ENCODE measurements at regions not wholly inside any gene's neighbourhood (a gene's known extent, or its start where the extent isn't known, plus 50 kb on each side); places are given as distances from the start of the nearest gene placed in this dataset.

DNA sequence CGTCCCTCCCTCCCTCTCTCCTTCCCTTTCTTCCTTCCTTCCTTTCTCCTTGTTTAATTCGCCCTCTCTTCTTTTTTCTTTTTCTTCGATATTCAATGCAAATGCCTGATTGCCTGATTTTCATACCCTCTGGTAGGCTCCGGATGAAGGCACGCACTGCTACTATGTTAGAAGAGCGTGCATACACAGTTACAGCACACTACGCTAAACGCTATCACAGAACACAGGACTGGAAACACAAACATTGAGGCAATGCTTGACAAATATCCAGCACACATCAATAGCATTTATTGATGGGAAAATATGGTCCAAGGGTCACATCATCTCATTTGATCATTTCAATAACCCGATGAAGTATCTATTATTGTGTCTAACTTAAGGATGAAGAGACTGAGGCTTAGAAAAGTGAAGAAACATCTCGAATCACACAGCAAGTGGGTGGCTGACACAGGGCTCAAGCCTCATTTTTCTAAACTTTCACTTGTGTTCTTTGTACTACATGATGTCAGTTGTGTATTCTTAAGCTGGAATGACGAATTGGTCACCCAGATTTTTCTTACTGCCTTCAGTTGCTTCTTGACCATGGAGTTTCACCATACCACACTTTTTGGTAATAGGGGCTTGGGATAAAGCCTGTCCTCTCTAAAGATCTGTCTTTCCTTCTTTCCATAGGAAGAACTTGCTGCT is 101.8 kb downstream of the TRIB2 start:
- DNase-seq, result no peak
- no peaks in the 10 kb centered on the region for H3K27me3 ChIP-seq
- H3K9me3 ChIP-seq, result no peaks in the 10 kb centered on the region
- H3K4me1 ChIP-seq, result peaks cover 0 to 8% (median 0%) of the 10 kb centered on the region in 4 donors
- intact Hi-C loops (cut with DNase I), result no loop called here
- peak overlapping the region; percentile 56 to 80 (median 68) for H3K27ac ChIP-seq
- TF ChIP-seq, protein P1, sequence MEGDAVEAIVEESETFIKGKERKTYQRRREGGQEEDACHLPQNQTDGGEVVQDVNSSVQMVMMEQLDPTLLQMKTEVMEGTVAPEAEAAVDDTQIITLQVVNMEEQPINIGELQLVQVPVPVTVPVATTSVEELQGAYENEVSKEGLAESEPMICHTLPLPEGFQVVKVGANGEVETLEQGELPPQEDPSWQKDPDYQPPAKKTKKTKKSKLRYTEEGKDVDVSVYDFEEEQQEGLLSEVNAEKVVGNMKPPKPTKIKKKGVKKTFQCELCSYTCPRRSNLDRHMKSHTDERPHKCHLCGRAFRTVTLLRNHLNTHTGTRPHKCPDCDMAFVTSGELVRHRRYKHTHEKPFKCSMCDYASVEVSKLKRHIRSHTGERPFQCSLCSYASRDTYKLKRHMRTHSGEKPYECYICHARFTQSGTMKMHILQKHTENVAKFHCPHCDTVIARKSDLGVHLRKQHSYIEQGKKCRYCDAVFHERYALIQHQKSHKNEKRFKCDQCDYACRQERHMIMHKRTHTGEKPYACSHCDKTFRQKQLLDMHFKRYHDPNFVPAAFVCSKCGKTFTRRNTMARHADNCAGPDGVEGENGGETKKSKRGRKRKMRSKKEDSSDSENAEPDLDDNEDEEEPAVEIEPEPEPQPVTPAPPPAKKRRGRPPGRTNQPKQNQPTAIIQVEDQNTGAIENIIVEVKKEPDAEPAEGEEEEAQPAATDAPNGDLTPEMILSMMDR (IDR thresholded peaks at IDR 0.05), result no peak
- TF ChIP-seq POLR2A (IDR thresholded peaks at IDR 0.05), result no peak
- no peak overlapping the region for H3K4me3 ChIP-seq
- peak in 3 of 4 donors; percentile 6 to 51 (median 12) for ATAC-seq
- no peaks in the 10 kb centered on the region for H3K36me3 ChIP-seq
- 48% methylated on average over 11 of the region's 11 CpGs for WGBS (ENCODE audit: insufficient coverage, low coverage, low lambda C conversion rate, missing lambda C conversion rate)

DNA sequence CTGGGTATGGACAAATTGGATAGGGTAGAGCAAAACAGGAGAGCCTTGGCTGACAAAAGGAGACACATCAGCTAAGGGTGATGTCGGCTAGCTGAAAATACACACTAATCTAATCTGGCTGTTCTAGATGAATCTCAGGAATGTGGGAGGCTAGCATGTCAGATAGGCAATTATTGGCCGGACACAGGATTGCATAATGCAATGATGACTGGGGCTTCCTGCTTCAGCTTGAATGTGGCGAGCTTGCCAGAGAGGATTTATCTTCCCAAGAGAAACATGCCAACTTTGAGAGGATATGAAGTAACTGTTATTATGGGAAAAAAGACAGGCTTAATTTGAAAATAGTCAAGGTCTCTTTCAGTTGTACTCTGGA is 102.4 kb downstream of the TRIB2 start:
- DNase-seq, result peak in 2 of 3 donors; percentile 56 to 67
- WGBS (ENCODE audit: insufficient coverage, low coverage, low lambda C conversion rate, missing lambda C conversion rate), result 3% methylated on average over 3 of the region's 3 CpGs
- intact Hi-C loops (cut with DNase I), result no loop called here

DNA sequence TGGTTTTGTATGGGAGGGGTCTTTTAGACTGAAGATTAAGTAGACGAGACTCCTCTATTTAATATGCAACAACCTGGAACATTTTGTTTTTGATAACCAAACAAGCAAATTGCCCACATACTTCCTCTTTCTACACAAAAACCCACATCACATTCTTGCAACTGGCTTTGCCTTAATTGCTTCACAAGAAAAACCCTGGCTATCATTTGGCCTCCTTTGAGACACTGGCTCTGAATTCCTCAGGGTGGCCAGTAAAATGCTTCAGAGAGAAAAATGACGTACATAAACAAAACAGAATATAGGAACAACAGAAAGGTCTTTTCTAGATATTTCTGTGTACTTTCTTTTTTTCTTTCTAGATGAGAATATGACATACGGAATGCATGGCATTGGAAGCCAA is 103.0 kb downstream of the TRIB2 start:
- Histone ChIP-seq H3K4me3 (no peak overlapping the region), H3K9me3 (no peaks in the 10 kb centered on the region), H3K4me1 (peaks cover 0 to 8% (median 0%) of the 10 kb centered on the region in 4 donors), H3K27me3 (no peaks in the 10 kb centered on the region), H3K36me3 (no peaks in the 10 kb centered on the region), H3K27ac (peak overlapping the region; percentile 13 to 57 (median 56))
- intact Hi-C loops (cut with DNase I), result no loop called here
- TF ChIP-seq, protein P1 (IDR thresholded peaks at IDR 0.05), result no peak
- no peak for TF ChIP-seq POLR2A (IDR thresholded peaks at IDR 0.05)
- 20% methylated on average over 3 of the region's 3 CpGs for WGBS (ENCODE audit: insufficient coverage, low coverage, low lambda C conversion rate, missing lambda C conversion rate)
- no peak for ATAC-seq
- DNase-seq, result no peak

More for the DNA sequence above, 102.4 kb downstream of the TRIB2 start:
- H3K4me3 ChIP-seq, result no peak overlapping the region
- peak overlapping the region; percentile 56 to 80 (median 68) for H3K27ac ChIP-seq
- TF ChIP-seq, protein P1 (IDR thresholded peaks at IDR 0.05), result no peak
- no peak for TF ChIP-seq POLR2A (IDR thresholded peaks at IDR 0.05)
- no peaks in the 10 kb centered on the region for H3K27me3 ChIP-seq
- peaks cover 0 to 8% (median 0%) of the 10 kb centered on the region in 4 donors for H3K4me1 ChIP-seq
- no peaks in the 10 kb centered on the region for H3K9me3 ChIP-seq
- H3K36me3 ChIP-seq, result no peaks in the 10 kb centered on the region
- peak; percentile 90 to 97 (median 93) for ATAC-seq

DNA sequence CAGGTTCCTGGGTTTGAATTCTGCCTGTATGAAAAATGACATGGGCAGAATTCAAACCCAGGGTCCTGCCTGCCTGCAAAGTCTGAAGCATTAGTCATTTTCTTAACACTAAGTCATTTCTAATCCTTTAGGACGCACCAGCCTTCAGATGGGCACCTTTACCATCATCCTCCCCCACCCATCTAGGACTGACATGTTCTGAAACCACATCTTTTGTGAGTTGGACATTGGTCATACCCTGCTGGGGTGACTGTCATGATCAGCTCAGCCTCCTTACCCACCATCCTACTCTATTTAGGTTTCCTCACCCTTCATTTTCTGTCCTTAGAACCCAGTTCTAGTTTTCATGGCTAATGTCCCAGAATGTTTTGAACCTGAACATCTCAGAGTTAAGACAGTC is 104.9 kb downstream of the TRIB2 start:
- TF ChIP-seq, protein P1 (IDR thresholded peaks at IDR 0.05), result no peak
- TF ChIP-seq POLR2A (IDR thresholded peaks at IDR 0.05), result no peak
- Histone ChIP-seq H3K9me3 (no peaks in the 10 kb centered on the region), H3K27me3 (no peaks in the 10 kb centered on the region), H3K4me3 (no peak overlapping the region), H3K27ac (no peak overlapping the region), H3K4me1 (peaks cover 0 to 8% (median 0%) of the 10 kb centered on the region in 4 donors), H3K36me3 (no peaks in the 10 kb centered on the region)
- ATAC-seq (no peak), DNase-seq (no peak)
- 78% methylated on average over 1 of the region's 1 CpG for WGBS (ENCODE audit: insufficient coverage, low coverage, low lambda C conversion rate, missing lambda C conversion rate)
- intact Hi-C loops (cut with DNase I), result no loop called here

All from right lobe of liver (tissue), 6 donors.